Stimulated activated CD4-positive, alpha-beta T cell treated with anti-CD3 and anti-CD28 coated beads, Interleukin-12 subunit alpha, Interleukin-12 subunit beta, amount 100 ng/mL, for 4 hours (primary cell): ENCODE measurements at regions not wholly inside any gene's neighbourhood (a gene's known extent, or its start where the extent isn't known, plus 50 kb on each side); places are given as distances from the start of the nearest gene placed in this dataset.

Experiments used
- DNase-seq: peaks from one replicate; pipeline ENCODE4 v3.0.0-alpha.2; 2020

GRCh38 chr10:118173296-118173695 is 126.6 kb upstream of the RAB11FIP2 start:
- no peak for DNase-seq

GRCh38 chr10:118171861-118172260 is 125.1 kb upstream of the RAB11FIP2 start:
- DNase-seq, result no peak

GRCh38 chr10:118167056-118167700 is 120.4 kb upstream of the RAB11FIP2 start:
- no peak for DNase-seq

- DNase-seq, result no peak
These were observed 116.5 kb upstream of the RAB11FIP2 start for GRCh38 chr10:118163217-118163616.

GRCh38 chr10:118161461-118162246 is 114.9 kb upstream of the RAB11FIP2 start:
- DNase-seq, result no peak

GRCh38 chr10:118153287-118153686 is 106.5 kb upstream of the RAB11FIP2 start:
- DNase-seq, result no peak

- no peak for DNase-seq
These were observed 104.7 kb upstream of the RAB11FIP2 start for GRCh38 chr10:118151461-118151860.

GRCh38 chr10:118148247-118148646 is 101.5 kb upstream of the RAB11FIP2 start:
- no peak for DNase-seq

- no peak for DNase-seq
These were observed 98.5 kb upstream of the RAB11FIP2 start for GRCh38 chr10:118145256-118145655.

- no peak for DNase-seq
These were observed 94.7 kb upstream of the RAB11FIP2 start for GRCh38 chr10:118141471-118141870.

GRCh38 chr10:118139321-118139720 is 92.6 kb upstream of the RAB11FIP2 start:
- no peak for DNase-seq

- DNase-seq, result no peak
These were observed 81.9 kb upstream of the RAB11FIP2 start for GRCh38 chr10:118128675-118129074.

- no peak for DNase-seq
These were observed 72.0 kb upstream of the RAB11FIP2 start for GRCh38 chr10:118118716-118119115.

- no peak for DNase-seq
These were observed 70.1 kb upstream of the RAB11FIP2 start for GRCh38 chr10:118116715-118117449.

GRCh38 chr10:118116362-118116714 is 69.6 kb upstream of the RAB11FIP2 start:
- no peak for DNase-seq

- DNase-seq, result no peak
These were observed 69.0 kb upstream of the RAB11FIP2 start for GRCh38 chr10:118115701-118116100.

GRCh38 chr10:118114992-118115391 is 68.3 kb upstream of the RAB11FIP2 start:
- DNase-seq, result no peak

- no peak for DNase-seq
These were observed 65.9 kb upstream of the RAB11FIP2 start for GRCh38 chr10:118112543-118113125.

GRCh38 chr10:118110750-118111149 is 64.0 kb upstream of the RAB11FIP2 start:
- DNase-seq, result no peak

GRCh38 chr10:118108194-118109026 is 61.7 kb upstream of the RAB11FIP2 start:
- DNase-seq, result no peak

- DNase-seq, result no peak
These were observed 60.8 kb upstream of the RAB11FIP2 start for GRCh38 chr10:118107541-118107940.

- no peak for DNase-seq
These were observed 60.3 kb upstream of the RAB11FIP2 start for GRCh38 chr10:118107040-118107439.

GRCh38 chr10:118106426-118106825 is 59.7 kb upstream of the RAB11FIP2 start:
- no peak for DNase-seq
